Fibroblast of pulmonary artery (primary cell): ENCODE measurements at regions not wholly inside any gene's neighbourhood (a gene's known extent, or its start where the extent isn't known, plus 50 kb on each side); places are given as distances from the start of the nearest gene placed in this dataset.
"Not testable (repeated sequence)": the region's sequence is repeated elsewhere in the genome, so short reads cannot be mapped to it uniquely, and the experiment has no call there.

Source experiments
- DNase-seq: peaks from one replicate; pipeline ENCODE4 v3.0.0-alpha.2; 2010; ENCODE audit warnings: low read depth
- H3K4me3 ChIP-seq: replicated peaks from 2 replicates; pipeline ENCODE4 v1.5.1; 2011; ENCODE audit warnings: low read depth, mild to moderate bottlenecking, control low read depth, low read length, moderate library complexity
- TF ChIP-seq, protein P1 (sequence below): IDR thresholded peaks from 2 replicates; pipeline ENCODE4 v1.5.1; 2011; ENCODE audit warnings: mild to moderate bottlenecking, control low read depth, low read length, inconsistent platforms; ENCODE audit errors: missing control alignments

DNA sequence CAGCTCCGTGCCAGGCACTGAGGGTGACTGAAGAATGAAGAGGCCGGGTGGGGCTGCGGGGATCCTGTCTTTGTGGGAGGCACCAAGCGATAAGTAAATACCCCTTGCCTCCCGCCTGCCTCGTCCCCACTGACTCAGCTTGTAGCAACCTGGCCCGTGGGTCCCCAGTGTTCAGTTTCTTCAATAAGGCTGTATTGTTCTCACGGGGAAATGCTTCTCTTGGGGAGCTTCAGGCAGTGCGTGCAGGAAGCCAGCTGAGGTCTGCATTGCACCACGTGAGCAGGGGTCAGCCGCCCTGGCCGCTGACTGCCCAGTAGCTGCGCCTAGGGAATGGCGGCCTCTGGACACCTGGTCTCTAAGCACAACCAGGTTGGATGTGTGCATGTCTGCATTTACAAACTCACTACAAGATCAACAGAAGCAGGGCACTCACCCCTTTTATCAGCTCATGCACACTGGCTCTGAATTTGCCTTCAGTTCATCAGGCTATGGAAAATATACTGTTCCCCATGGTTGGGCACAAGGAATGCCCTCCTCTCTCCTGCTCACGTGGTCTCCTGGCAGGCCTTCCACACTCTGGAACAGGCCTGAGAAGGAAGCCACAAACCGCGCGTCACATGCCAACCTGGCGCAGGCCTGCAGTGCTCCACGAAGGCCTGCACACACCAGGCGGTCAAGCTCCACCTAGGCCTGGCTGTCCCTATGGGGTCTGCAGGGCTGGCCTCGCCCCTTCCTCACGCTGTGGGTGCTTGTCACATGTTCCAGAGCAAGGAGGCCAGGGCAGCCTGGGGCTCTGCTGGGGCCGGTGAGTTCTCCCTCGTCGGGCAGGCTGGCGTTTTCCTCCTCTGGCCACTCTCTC lies 135.7 kb upstream of the RNF32 start:
- no peak overlapping the region for H3K4me3 ChIP-seq
- no peak for DNase-seq
- TF ChIP-seq, protein P1, sequence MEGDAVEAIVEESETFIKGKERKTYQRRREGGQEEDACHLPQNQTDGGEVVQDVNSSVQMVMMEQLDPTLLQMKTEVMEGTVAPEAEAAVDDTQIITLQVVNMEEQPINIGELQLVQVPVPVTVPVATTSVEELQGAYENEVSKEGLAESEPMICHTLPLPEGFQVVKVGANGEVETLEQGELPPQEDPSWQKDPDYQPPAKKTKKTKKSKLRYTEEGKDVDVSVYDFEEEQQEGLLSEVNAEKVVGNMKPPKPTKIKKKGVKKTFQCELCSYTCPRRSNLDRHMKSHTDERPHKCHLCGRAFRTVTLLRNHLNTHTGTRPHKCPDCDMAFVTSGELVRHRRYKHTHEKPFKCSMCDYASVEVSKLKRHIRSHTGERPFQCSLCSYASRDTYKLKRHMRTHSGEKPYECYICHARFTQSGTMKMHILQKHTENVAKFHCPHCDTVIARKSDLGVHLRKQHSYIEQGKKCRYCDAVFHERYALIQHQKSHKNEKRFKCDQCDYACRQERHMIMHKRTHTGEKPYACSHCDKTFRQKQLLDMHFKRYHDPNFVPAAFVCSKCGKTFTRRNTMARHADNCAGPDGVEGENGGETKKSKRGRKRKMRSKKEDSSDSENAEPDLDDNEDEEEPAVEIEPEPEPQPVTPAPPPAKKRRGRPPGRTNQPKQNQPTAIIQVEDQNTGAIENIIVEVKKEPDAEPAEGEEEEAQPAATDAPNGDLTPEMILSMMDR: no peak

DNA sequence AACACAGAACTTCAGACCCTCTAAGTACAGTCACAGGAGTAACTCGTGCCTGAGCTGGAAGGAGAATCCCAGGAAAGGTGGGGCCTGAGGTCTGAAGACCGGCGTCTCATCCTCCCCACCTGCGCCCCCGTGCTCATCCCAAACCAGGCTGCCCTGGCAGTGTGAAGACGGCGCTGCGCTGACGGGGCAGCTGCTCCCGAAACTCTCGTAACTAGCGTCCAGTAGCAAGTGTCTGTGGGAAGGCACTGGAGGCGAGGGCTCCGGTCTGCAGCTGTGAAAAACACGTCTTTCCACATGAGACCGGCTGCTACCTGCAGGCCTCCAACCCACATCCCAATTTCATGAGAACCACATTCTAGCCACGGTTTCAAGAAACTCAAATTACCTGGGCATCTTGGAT lies 136.6 kb upstream of the RNF32 start:
- no peak overlapping the region for H3K4me3 ChIP-seq
- TF ChIP-seq, protein P1: no peak
- no peak for DNase-seq

DNA sequence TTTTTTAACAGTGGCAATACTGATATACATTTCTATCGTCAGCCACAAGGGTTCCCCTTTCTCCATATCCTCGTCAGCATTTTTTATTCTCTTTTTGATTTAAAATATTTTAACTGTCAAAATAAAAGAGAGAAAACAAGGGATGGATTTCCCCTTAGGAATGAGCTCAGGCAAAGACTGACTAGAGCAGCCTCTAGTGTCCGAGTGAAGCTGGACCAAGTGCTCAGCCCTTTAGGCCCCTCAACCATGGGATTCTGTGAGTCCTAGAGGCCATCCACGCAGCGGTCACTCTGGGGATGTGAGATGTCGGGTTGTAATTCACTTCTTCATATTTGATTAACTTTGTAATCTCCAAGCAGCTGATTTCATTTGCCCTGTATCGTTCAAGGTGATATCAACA lies 137.4 kb upstream of the RNF32 start:
- TF ChIP-seq, protein P1: no peak
- no peak for DNase-seq
- H3K4me3 ChIP-seq: no peak overlapping the region

DNA sequence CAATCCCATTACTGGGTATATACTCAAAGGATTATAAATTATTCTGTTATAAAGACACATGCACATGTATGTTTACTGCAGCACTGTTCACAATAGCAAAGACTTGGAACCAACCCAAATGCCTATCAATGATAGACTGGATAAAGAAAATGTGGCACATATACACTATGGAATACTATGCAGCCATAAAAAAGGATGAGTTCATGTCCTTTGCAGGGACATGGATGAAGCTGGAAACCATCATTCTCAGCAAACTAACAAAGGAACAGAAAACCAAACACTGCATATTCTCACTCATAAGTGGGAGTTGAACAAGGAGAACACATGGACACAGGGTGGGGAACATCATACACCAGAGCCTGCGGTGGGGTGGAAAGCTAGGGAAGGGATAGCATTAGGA lies 138.8 kb upstream of the RNF32 start:
- DNase-seq, H3K4me3 ChIP-seq: not testable (repeated sequence)

DNA sequence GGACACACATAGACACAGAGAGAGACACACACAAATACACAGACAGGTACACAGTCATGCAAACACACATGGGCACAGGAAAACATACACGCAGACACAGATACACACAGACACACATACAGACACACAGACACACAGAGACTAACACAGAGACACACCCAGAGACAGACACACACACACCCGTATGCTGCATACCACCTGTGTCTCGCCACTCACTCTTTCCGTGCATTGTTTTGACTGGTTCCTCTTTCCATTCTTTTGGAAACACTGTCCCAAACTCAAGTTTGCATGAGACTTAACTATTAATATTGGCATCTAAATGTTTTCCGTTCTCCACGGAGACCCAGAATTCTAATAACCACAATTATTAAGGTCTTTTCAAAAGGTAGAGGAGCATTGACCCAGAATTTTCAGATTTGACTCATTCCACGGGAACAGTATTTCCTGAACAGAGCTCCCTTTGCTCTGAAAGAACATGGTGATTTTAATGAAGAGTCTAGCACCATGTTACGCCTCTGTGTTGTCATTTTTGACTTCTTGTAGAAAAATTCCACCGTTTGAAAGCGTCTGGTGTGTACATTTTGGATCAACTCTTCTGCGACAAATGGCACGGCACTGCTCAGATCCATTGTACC lies 141.2 kb upstream of the RNF32 start:
- H3K4me3 ChIP-seq: no peak overlapping the region
- TF ChIP-seq, protein P1: no peak
- no peak for DNase-seq

DNA sequence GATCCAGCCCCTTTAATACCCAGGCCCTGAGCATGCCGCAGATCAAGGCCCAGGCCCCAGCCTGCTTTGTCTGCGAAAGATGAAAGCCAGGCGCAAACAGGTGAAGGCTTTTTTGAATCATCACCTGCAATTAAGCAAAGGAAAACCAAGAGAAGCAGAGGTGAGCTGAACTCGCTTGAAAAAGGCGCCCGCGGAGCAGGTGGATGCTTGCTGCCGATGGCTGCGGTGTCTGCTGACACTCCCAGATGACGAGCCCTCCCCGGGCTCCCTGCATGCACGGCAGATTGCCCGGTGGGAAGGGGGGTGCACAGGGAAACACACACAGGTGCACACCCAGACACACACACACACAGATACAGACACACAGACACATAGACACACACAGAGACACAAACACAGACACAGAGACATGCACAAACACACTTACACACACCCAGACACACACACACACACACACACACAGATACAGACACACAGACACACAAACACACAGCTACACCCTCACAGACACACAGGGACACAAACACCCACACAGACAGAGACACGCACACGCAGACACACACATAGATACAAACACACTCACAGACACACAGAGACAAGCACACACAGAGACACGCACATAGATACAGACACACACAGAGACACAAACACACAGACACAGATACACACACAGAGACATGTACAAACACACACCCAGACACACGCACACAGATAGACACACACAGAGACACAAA lies 142.6 kb upstream of the RNF32 start:
- DNase-seq: no peak
- TF ChIP-seq, protein P1: no peak
- no peak overlapping the region for H3K4me3 ChIP-seq

DNA sequence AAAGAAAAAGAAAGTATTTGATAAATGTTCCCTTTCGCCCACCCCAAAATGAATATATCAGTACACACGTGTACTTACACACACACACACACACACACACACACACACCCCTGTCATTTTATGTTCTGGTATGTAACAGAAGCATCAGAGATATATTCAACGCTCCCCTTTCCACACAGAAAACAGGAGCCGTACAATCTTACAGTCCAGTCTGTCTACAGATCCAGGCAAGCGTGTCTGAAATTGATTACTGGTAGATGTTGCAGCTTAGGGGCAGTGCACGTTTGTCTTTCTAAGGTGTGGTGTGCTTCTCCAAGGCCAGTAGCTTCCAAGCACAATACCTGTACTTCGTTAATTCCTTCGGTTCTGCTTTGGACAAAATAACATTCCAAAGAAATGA lies 143.7 kb upstream of the RNF32 start:
- no peak overlapping the region for H3K4me3 ChIP-seq
- TF ChIP-seq, protein P1: no peak
- no peak for DNase-seq
